Activated naive CD8-positive, alpha-beta T cell treated with anti-CD3 and anti-CD28 coated beads for 36 hours (primary cell): ENCODE measurements at regions not wholly inside any gene's neighbourhood (a gene's known extent, or its start where the extent isn't known, plus 50 kb on each side); places are given as distances from the start of the nearest gene placed in this dataset.
A peak's percentile ranks its signal among the peaks of the same experiment; 100 is the strongest.

Source experiments
- DNase-seq: peaks from one replicate; pipeline ENCODE4 v3.0.0; 2021
- H3K27ac Mint-ChIP-seq: one replicate; pipeline ENCODE4 v1.8.0; 2022; ENCODE audit warnings: mild to moderate bottlenecking, moderate library complexity, mixed read lengths
- H3K27me3 Mint-ChIP-seq: one replicate; pipeline ENCODE4 v1.8.0; 2022; ENCODE audit warnings: mild to moderate bottlenecking, mixed read lengths
- H3K36me3 Mint-ChIP-seq: one replicate; pipeline ENCODE4 v1.8.0; 2021; ENCODE audit warnings: mild to moderate bottlenecking, mixed read lengths
- H3K4me1 Mint-ChIP-seq: one replicate; pipeline ENCODE4 v1.8.0; 2021; ENCODE audit warnings: mixed read lengths
- H3K4me3 Mint-ChIP-seq: one replicate; pipeline ENCODE4 v1.8.0; 2022; ENCODE audit warnings: mild to moderate bottlenecking, moderate library complexity, mixed read lengths
- H3K9me3 Mint-ChIP-seq: one replicate; pipeline ENCODE4 v1.8.0; 2022; ENCODE audit warnings: mixed read lengths

- H3K4me3 Mint-ChIP-seq, result no peak overlapping the region
- peak; percentile 26 for DNase-seq
- H3K27me3 Mint-ChIP-seq, result no peaks in the 10 kb centered on the region
- no peaks in the 10 kb centered on the region for H3K36me3 Mint-ChIP-seq
- peak overlapping the region; percentile 65 for H3K27ac Mint-ChIP-seq
- peaks cover 11% of the 10 kb centered on the region for H3K4me1 Mint-ChIP-seq
- no peaks in the 10 kb centered on the region for H3K9me3 Mint-ChIP-seq
Measured at GRCh38 chr9:109894921-109895758, 115.1 kb downstream of the PALM2AKAP2 start.

DNA sequence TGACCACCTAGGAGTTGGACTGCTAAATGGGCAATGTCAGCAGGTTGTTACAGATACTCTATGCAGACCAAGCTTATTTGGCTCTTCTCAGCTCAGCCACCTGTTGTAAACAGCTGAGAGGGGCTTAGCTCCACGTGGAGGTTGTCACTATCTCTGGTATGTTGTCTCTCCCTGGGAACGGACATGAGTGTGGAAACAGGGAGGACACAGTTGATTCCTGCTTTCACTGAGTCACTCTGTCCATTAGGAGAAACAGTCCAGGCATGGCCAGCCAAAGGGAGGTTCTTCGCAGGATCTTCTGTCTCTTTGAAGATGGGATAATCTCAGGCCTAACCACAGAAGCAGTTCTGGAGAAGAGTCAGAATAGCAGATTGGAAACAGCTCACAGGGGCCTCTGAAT, 121.2 kb downstream of the PALM2AKAP2 start:
- H3K9me3 Mint-ChIP-seq, result no peaks in the 10 kb centered on the region
- no peak overlapping the region for H3K4me3 Mint-ChIP-seq
- no peak overlapping the region for H3K27ac Mint-ChIP-seq
- H3K4me1 Mint-ChIP-seq, result no peaks in the 10 kb centered on the region
- H3K27me3 Mint-ChIP-seq, result peaks cover 4% of the 10 kb centered on the region
- H3K36me3 Mint-ChIP-seq, result no peaks in the 10 kb centered on the region
- DNase-seq, result no peak

GRCh38 chr9:109903515-109904138, 123.6 kb downstream of the PALM2AKAP2 start:
- no peaks in the 10 kb centered on the region for H3K4me1 Mint-ChIP-seq

DNA sequence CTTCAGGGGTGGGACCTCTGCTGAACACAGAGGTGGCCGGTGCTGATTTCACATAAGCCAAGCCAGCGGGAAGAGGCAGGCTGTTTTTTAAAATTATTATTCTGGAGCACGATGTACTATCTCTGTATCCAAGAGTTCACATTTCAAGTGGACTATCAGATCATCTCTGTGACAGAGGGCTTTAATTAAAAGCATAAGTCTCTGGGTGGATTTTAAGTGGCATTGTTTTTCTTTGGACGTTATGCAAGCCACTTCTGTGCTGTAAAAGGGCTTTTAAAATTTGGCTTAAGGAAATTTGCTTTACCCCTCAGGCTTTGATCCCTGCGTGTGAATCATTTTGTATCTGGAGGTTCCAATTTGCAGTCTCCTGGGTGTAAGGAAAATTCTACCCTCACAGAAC, 124.7 kb downstream of the PALM2AKAP2 start:
- Mint-ChIP-seq H3K36me3 (no peaks in the 10 kb centered on the region), H3K27me3 (peaks cover 4% of the 10 kb centered on the region), H3K4me1 (no peaks in the 10 kb centered on the region), H3K27ac (no peak overlapping the region), H3K9me3 (no peaks in the 10 kb centered on the region), H3K4me3 (no peak overlapping the region)
- no peak for DNase-seq

More at GRCh38 chr9:109903515-109904138, 123.6 kb downstream of the PALM2AKAP2 start:
- H3K36me3 Mint-ChIP-seq, result no peaks in the 10 kb centered on the region
- peak; percentile 45 for DNase-seq
- H3K27ac Mint-ChIP-seq, result no peak overlapping the region
- H3K4me3 Mint-ChIP-seq, result no peak overlapping the region
- peaks cover 4% of the 10 kb centered on the region for H3K27me3 Mint-ChIP-seq
- no peaks in the 10 kb centered on the region for H3K9me3 Mint-ChIP-seq

- no peaks in the 10 kb centered on the region for H3K4me1 Mint-ChIP-seq
- no peaks in the 10 kb centered on the region for H3K36me3 Mint-ChIP-seq
- no peak overlapping the region for H3K4me3 Mint-ChIP-seq
- H3K27me3 Mint-ChIP-seq, result peaks cover 4% of the 10 kb centered on the region
- no peak for DNase-seq
- H3K9me3 Mint-ChIP-seq, result no peaks in the 10 kb centered on the region
- H3K27ac Mint-ChIP-seq, result no peak overlapping the region
Measured at GRCh38 chr9:109905472-109905871, 125.5 kb downstream of the PALM2AKAP2 start.

DNA sequence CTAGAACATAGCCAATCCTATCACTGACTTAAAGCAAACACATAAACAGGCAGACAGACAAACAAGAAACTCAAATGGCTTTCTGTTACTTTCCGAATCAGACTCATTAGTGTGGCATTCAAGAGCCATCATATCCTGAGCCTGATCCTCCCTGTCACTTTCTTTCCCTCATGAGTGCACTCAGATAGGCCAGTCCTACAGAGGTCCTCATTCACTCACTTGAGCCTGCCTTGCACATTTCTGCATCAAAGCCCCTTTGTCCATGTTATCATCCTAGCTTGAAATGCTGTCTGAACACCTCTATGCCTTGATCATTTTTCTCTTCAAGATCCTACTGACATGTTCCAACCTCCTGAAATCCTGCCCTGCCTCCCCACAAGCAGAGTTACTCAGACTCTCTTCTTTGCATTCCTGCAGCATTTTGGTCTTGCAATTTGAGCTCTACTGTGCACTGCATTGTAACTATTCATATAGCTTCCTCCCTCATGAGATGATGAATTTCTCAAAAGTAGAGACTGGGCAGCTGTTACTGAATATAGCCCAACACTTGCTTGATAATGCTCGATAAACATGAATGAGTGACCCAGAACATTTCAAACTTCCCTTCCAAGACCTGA, 126.9 kb downstream of the PALM2AKAP2 start:
- H3K9me3 Mint-ChIP-seq, result no peaks in the 10 kb centered on the region
- no peak overlapping the region for H3K4me3 Mint-ChIP-seq
- no peaks in the 10 kb centered on the region for H3K27me3 Mint-ChIP-seq
- no peak for DNase-seq
- no peaks in the 10 kb centered on the region for H3K4me1 Mint-ChIP-seq
- H3K36me3 Mint-ChIP-seq, result no peaks in the 10 kb centered on the region
- H3K27ac Mint-ChIP-seq, result no peak overlapping the region

- Mint-ChIP-seq H3K9me3 (no peaks in the 10 kb centered on the region), H3K4me1 (no peaks in the 10 kb centered on the region), H3K36me3 (no peaks in the 10 kb centered on the region), H3K27ac (no peak overlapping the region), H3K27me3 (no peaks in the 10 kb centered on the region), H3K4me3 (no peak overlapping the region)
- no peak for DNase-seq
Measured at GRCh38 chr9:109907400-109907799, 127.4 kb downstream of the PALM2AKAP2 start.

DNA sequence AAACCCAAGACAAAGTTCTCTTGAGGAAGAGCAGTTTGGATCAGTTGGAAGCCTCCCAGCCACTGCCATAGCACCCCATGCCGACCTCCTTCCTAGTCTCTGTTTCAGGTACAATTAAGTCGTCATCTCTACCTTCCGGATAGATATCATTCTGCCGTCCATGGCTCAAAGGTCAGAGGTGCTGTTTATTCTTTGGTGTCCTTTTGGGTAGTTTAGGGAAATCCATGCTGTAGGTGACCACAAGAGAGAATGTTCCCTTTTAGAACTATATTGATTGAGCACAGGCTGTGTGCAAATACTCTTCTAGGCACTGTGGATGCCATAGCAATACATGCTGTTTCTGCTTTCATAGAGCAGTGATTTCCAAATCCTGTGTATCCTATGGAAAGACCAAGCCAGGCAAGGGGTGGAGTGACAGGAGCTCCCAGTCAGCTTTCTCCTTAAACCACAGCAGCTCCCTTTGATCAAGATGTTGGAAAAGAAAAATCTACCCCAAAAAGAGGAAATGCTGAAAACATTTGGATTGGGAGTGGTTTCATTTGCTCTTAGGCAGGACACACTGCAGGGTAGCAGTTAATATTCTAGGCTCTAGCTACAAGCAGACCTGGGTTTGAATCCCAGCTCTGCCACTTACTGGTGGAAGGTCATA, 127.9 kb downstream of the PALM2AKAP2 start:
- DNase-seq, result no peak
- Mint-ChIP-seq H3K4me3 (no peak overlapping the region), H3K36me3 (no peaks in the 10 kb centered on the region), H3K4me1 (no peaks in the 10 kb centered on the region), H3K9me3 (no peaks in the 10 kb centered on the region), H3K27me3 (no peaks in the 10 kb centered on the region), H3K27ac (no peak overlapping the region)

DNA sequence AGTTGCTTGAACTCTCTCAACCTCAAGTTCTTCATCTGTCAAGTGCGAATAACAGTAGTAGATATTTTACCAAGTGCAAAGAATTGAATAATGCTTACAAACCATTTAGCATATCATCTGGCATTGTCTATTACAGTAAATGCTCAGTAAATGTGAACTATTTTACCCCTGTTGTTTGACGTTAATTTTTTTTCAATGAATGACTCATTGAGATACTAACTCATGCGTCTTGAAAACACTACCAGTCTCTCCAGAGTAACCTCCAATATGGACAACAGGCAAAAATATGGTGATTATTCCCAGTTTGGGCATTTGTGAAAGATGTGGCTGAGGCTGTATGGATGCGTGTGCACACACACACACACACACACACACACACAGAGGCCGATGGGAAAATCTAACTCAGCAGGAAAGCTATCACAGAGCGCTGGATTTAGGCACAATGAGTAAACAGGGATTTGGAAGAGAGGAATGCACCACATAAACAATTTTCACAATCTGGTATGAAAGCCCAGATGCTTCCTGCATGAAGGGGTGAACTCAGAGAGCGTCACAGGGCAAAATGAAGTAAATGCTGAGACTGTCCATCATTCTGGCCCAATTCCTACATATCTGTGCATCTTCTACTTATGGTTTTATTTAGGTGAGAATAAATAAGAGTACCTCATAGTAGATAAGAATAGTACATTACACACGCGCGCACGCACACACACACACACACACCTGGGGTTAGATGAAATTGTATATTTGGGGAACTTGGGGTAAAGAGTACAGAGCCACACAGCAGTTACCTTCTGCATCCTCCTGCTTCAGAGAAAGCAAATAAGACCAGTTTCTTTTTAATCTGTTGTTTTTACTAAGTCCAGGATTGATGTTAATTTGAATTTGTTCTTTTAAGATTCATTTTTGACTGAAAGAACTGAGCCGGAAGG, 128.7 kb downstream of the PALM2AKAP2 start:
- H3K9me3 Mint-ChIP-seq, result no peaks in the 10 kb centered on the region
- no peak for DNase-seq
- no peaks in the 10 kb centered on the region for H3K4me1 Mint-ChIP-seq
- H3K27me3 Mint-ChIP-seq, result no peaks in the 10 kb centered on the region
- no peaks in the 10 kb centered on the region for H3K36me3 Mint-ChIP-seq
- H3K27ac Mint-ChIP-seq, result no peak overlapping the region
- no peak overlapping the region for H3K4me3 Mint-ChIP-seq

GRCh38 chr9:109910671-109911518, 130.9 kb downstream of the PALM2AKAP2 start:
- H3K27me3 Mint-ChIP-seq, result no peaks in the 10 kb centered on the region
- H3K36me3 Mint-ChIP-seq, result no peaks in the 10 kb centered on the region
- no peak for DNase-seq
- no peak overlapping the region for H3K27ac Mint-ChIP-seq
- H3K4me1 Mint-ChIP-seq, result no peaks in the 10 kb centered on the region
- no peak overlapping the region for H3K4me3 Mint-ChIP-seq
- no peaks in the 10 kb centered on the region for H3K9me3 Mint-ChIP-seq

GRCh38 chr9:109912082-109912582, 132.1 kb downstream of the PALM2AKAP2 start:
- no peak overlapping the region for H3K4me3 Mint-ChIP-seq
- no peak for DNase-seq
- no peaks in the 10 kb centered on the region for H3K36me3 Mint-ChIP-seq
- no peak overlapping the region for H3K27ac Mint-ChIP-seq
- no peaks in the 10 kb centered on the region for H3K27me3 Mint-ChIP-seq
- H3K4me1 Mint-ChIP-seq, result no peaks in the 10 kb centered on the region
- no peaks in the 10 kb centered on the region for H3K9me3 Mint-ChIP-seq

- no peaks in the 10 kb centered on the region for H3K27me3 Mint-ChIP-seq
- H3K36me3 Mint-ChIP-seq, result no peaks in the 10 kb centered on the region
- peaks cover under 1% of the 10 kb centered on the region for H3K4me1 Mint-ChIP-seq
- H3K9me3 Mint-ChIP-seq, result no peaks in the 10 kb centered on the region
- no peak for DNase-seq
- no peak overlapping the region for H3K27ac Mint-ChIP-seq
- no peak overlapping the region for H3K4me3 Mint-ChIP-seq
Measured at GRCh38 chr9:109912726-109913460, 132.9 kb downstream of the PALM2AKAP2 start.

GRCh38 chr9:109913461-109913810, 133.4 kb downstream of the PALM2AKAP2 start:
- no peaks in the 10 kb centered on the region for H3K27me3 Mint-ChIP-seq
- no peaks in the 10 kb centered on the region for H3K9me3 Mint-ChIP-seq
- no peak overlapping the region for H3K4me3 Mint-ChIP-seq
- H3K27ac Mint-ChIP-seq, result no peak overlapping the region
- no peaks in the 10 kb centered on the region for H3K36me3 Mint-ChIP-seq
- DNase-seq, result no peak
- H3K4me1 Mint-ChIP-seq, result peaks cover 3% of the 10 kb centered on the region
